ENCODE measurements at regions not wholly inside any gene's neighbourhood (a gene's known extent, or its start where the extent isn't known, plus 50 kb on each side); places are given as distances from the start of the nearest gene placed in this dataset.

- TF ChIP-seq USF1 (IDR thresholded peaks at IDR 0.05): no peak
- TF ChIP-seq NFIC (IDR thresholded peaks at IDR 0.05): no peak
- TF ChIP-seq FOXM1 (IDR thresholded peaks at IDR 0.05; ENCODE audit: borderline replicate concordance, low read depth): no peak
- TF ChIP-seq EGR1 (IDR thresholded peaks at IDR 0.05): no peak
- TF ChIP-seq ZBTB7A (IDR thresholded peaks at IDR 0.05; ENCODE audit: low read depth): no peak
- no peak for TF ChIP-seq TEAD4 (IDR thresholded peaks at IDR 0.05)
- TF ChIP-seq TAF1 (IDR thresholded peaks at IDR 0.05; ENCODE audit: low read depth): no peak
- TF ChIP-seq YY1 (IDR thresholded peaks at IDR 0.05; ENCODE audit: low read depth): no peak
Observed at GRCh38 chr19:31451686-31452330, 102.6 kb upstream of the TSHZ3 start.

GRCh38 chr19:31459430-31459829 is 110.2 kb upstream of the TSHZ3 start:
- TF ChIP-seq EGR1 (IDR thresholded peaks at IDR 0.05) (no peak), RAD21 (IDR thresholded peaks at IDR 0.05; ENCODE audit: low read depth) (no peak), NFIC (IDR thresholded peaks at IDR 0.05) (no peak), YY1 (IDR thresholded peaks at IDR 0.05; ENCODE audit: low read depth) (no peak), TCF12 (IDR thresholded peaks at IDR 0.05; ENCODE audit: low read depth) (no peak), TEAD4 (IDR thresholded peaks at IDR 0.05) (no peak), REST (IDR thresholded peaks at IDR 0.05; ENCODE audit: low read depth) (no peak)

GRCh38 chr19:31461814-31462539 is 112.7 kb upstream of the TSHZ3 start:
- TF ChIP-seq ZBTB7A (IDR thresholded peaks at IDR 0.05; ENCODE audit: low read depth) (no peak), EP300 (IDR thresholded peaks at IDR 0.05; ENCODE audit: borderline replicate concordance) (no peak), TEAD4 (IDR thresholded peaks at IDR 0.05) (no peak), CEBPB (IDR thresholded peaks at IDR 0.05) (no peak), CREB1 (IDR thresholded peaks at IDR 0.05; ENCODE audit: low read depth) (no peak), RAD21 (IDR thresholded peaks at IDR 0.05; ENCODE audit: low read depth) (no peak), NFIC (IDR thresholded peaks at IDR 0.05) (no peak), USF1 (IDR thresholded peaks at IDR 0.05) (no peak), EGR1 (IDR thresholded peaks at IDR 0.05) (no peak), YY1 (IDR thresholded peaks at IDR 0.05; ENCODE audit: low read depth) (no peak), FOXM1 (IDR thresholded peaks at IDR 0.05; ENCODE audit: borderline replicate concordance, low read depth) (no peak), TCF12 (IDR thresholded peaks at IDR 0.05; ENCODE audit: low read depth) (no peak)

DNA sequence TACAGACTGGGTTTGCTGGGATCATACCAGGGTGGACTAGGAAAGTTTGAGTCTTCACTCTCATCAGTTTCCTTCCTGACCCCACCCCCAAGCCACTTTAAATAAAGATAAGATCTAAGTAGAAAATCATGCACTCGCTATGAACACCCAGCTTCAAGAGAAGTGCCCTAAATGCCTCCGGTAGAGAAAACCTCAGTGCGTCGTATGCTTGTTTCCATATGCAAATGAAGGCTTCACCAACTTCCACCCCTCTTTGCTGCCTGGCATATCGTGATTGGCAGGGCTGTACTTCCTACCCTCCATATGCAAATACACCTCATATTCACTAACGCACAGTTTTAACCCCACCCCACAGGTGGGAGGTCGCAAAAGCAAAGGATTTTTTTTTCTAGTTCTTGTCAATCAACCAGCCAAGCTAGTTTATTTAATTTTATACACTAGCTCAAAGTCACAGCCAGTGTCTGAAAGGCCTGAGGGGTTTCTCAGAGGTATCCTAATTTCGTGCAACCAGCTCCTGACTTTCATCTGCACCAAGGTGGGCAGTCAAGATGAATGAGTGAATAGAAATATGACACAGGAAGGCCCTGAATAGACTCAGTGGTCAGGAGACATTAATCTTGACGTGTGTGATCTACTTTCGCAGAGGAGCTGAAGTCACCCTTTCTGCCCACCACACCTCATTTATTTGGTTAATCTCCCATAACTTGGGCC is 121.1 kb upstream of the TSHZ3 start:
- no peak for TF ChIP-seq FOXM1 (IDR thresholded peaks at IDR 0.05; ENCODE audit: borderline replicate concordance, low read depth)
- TF ChIP-seq MAX (IDR thresholded peaks at IDR 0.05): no peak
- no peak for TF ChIP-seq EGR1 (IDR thresholded peaks at IDR 0.05)
- no peak for TF ChIP-seq USF1 (IDR thresholded peaks at IDR 0.05)
- TF ChIP-seq TCF12 (IDR thresholded peaks at IDR 0.05; ENCODE audit: low read depth): no peak

DNA sequence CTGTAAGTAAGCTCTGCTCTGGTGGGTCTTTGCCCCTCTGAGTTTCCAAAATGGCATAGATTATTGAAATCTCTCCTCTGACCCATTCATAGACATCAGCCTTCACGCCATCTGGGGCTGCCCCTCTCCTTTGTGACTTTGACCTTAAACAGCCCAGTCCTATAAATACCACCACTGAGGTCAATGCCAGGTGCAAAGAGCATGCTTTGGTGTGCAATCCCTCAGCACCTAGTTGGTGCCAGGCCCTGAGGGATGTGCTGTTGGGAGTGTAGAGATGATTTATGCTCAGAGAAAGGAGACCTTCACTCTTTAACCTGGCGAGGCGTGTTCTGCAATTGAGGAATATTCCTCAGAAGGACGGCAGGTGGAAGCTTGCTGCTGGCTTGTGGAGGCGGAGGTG is 121.7 kb upstream of the TSHZ3 start:
- TF ChIP-seq ZBTB7A (IDR thresholded peaks at IDR 0.05; ENCODE audit: low read depth) (no peak), TCF12 (IDR thresholded peaks at IDR 0.05; ENCODE audit: low read depth) (no peak), RAD21 (IDR thresholded peaks at IDR 0.05; ENCODE audit: low read depth) (no peak), EGR1 (IDR thresholded peaks at IDR 0.05) (no peak), MAX (IDR thresholded peaks at IDR 0.05) (no peak), TEAD4 (IDR thresholded peaks at IDR 0.05) (no peak), USF1 (IDR thresholded peaks at IDR 0.05) (no peak), EP300 (IDR thresholded peaks at IDR 0.05; ENCODE audit: borderline replicate concordance) (no peak), YY1 (IDR thresholded peaks at IDR 0.05; ENCODE audit: low read depth) (no peak), TAF1 (IDR thresholded peaks at IDR 0.05; ENCODE audit: low read depth) (no peak), FOXM1 (IDR thresholded peaks at IDR 0.05; ENCODE audit: borderline replicate concordance, low read depth) (no peak), CEBPB (IDR thresholded peaks at IDR 0.05) (no peak), REST (IDR thresholded peaks at IDR 0.05; ENCODE audit: low read depth) (no peak), NFIC (IDR thresholded peaks at IDR 0.05) (no peak), CREB1 (IDR thresholded peaks at IDR 0.05; ENCODE audit: low read depth) (no peak)

Data from Ishikawa (cell line).